Kidney tubule cell (primary cell): ENCODE measurements at regions not wholly inside any gene's neighbourhood (a gene's known extent, or its start where the extent isn't known, plus 50 kb on each side); places are given as distances from the start of the nearest gene placed in this dataset.
A peak's percentile ranks its signal among the peaks of the same experiment; 100 is the strongest.

ENCODE experiments used
- DNase-seq: peaks from one replicate; pipeline ENCODE4 v3.0.0-alpha.2; 2018; ENCODE audit warnings: low spot score

DNA sequence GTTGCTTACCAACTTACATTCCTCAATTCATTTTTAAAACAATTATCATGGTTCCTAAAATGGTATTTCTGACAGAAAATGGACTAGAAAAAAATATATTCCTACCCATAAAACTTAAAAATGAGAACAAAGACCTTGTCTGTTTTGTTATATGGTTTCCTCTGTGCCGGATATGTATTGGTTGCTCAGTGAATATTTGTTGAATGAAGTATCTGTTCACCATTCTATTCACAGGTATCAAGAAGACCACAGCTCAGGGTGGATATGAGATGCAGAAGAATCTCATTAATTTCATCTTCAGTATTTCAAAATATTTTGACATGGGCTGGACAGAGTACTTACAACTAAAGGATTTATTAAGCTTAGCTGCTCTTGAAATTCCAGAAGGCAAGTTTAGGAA is 58.1 kb downstream of the TUSC7 start:
- no peak for DNase-seq

DNA sequence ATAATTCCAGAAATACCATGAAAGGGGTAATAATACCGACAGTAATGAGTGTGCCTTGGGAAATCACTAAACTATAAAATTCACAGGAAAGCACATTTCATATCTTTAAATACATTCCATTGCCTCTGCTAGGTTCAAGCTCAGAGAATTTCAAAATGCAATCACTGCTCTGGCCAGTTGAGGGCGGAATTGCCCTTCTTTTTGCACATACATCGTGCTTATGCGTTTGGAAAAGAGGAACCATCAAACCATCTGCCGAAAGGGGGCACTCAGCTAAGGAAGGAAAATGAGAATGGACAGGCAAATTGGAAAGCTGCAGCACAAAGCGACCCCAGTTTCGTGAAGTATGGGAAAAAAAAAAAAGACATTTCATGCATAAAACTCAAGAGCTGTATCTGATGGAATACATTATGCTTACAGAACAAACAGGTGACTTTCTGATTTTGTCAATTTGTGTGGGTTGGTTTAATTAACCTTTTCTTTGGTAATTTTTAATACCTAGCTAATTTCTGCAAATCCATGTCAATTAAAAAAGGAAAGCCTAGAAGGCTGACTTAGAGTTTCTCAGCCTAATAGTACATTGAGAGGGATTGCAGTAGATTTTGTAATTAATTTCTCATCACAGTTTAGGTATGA is 61.4 kb downstream of the TUSC7 start:
- DNase-seq: peak; percentile 76

DNA sequence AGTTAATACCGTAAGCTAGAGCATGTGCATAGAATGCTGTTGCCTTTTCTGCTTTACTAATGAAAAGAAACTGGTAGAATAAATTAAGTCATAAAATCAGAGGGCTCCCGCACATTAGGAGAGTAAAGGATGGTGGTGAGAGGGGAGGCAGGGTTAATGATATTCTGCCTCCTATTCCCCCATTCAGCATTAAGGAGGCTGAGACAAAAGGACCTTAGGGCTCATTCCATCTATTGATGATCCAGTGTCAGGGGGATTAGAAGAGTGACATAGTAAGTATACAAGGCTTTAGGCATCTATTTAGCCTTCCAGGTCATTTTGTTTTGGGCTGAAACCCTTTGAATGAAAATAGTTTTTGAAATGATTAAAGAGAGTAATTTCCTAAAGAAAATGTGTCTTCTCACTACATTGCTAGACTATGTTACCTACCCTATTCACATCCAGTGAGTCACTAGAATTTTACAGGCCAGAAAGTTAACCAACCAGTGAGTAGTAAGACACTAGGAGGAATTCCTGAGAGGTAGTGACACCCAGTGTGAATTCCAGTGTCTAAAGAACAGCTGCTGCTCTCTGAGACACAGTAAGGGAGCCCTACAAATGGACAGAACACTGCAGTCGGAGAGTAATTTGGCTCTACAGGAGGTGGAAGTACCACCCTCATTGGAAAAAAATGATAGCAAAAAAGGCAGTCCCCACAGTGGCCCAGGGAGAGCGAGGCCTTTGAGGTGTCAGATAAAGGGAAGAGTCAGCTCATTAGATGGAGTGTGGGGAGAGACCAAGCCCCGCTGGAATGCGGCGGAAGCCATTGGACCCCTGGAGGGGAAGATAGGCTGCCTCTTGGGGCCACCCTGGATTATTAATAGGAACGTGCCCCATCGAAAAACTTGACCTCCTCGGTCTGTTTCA is 67.6 kb downstream of the TUSC7 start:
- peak; percentile 65 for DNase-seq

DNA sequence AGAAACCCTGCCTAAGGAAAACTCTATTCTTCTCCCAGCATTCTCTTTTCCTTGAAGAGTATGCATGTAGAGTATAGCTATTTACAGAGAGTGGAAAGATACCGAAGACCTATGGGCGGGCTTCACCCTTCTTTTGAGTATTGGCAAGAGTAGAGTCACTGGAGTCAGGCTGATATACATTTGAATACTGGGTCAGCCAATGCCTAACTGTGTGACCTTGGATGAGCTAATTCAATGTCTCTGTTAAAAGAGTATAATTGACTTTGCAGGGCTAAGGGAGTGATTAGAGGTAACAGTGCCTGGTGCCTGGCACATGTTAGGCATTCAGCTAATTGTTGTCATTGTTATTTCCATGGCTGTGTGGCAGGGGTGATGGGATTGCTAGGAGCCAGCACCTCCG is 75.6 kb downstream of the TUSC7 start:
- no peak for DNase-seq

DNA sequence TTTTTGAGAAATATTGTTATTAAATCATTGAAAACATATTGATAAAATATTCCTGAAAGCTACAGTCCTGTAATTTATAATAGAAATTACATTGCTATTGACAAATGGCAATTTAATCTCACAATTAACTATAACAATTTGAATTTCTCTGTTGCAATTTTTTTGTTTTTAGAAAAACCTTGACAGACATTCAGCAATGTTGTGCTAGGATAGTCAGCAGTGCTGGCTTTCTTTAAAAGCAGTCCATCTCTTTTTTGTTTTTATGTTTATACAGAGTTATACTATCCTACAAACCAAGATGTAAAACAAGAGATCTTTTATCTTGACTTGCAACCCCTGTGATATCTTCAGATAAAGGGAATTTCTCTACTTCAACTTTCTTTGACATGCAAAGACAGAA is 93.1 kb downstream of the TUSC7 start:
- DNase-seq: no peak

DNA sequence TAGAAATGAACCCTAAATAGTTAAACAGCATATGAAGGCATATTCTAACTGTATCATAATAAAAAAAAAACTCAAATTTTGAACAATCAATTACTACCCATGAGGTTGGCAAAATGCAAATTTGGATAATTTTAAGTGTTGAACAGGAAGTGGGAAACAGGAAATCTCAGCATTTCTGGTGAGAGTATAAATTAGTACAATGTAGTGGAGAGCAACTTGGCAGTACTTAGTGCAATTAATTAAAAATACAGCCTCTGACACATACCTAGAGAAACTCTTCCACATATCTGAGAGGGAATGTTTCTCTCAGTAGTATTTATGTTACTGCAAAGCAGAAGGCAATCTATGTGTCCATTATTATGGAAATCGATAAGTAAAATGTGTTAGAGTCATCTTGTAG is 96.8 kb downstream of the TUSC7 start:
- DNase-seq: no peak

DNA sequence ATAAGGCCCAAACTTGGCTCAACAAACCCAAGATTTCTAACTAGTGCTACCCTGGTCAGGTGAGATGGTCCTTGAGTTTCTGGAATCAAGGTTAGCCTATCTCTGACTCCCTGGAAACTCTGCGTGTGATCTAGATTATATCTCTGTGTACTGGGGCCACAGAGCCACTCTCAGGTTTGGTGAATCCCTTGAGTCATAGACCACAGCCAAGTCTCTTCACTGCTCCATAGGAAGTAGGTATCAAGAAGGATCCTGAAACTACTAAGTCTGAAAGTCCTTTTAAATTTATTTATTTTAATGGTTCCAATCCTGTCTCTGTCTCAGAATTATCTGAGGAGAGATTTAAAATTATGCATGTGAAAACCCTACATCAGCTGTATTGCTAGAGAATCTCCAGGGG is 99.1 kb downstream of the TUSC7 start:
- no peak for DNase-seq

DNA sequence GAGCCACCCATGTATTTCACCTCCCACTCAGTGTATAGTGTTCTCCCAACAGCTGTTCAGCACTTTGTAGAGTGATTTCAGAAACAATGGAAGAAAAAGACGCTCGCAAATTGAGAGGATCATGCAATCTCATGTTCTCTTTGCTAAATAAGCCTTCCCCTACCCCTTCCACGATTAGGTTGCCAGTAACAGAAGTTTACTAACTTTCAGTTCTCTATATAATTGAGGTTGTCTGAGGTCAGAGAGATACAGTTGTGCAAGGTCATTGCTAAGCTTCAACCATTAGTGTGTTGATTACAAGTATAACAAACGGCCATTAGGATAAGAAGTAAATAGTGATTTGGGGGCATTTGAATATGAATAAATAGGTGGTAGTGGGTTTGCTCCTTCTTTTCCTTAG is 99.6 kb downstream of the TUSC7 start:
- DNase-seq: no peak

DNA sequence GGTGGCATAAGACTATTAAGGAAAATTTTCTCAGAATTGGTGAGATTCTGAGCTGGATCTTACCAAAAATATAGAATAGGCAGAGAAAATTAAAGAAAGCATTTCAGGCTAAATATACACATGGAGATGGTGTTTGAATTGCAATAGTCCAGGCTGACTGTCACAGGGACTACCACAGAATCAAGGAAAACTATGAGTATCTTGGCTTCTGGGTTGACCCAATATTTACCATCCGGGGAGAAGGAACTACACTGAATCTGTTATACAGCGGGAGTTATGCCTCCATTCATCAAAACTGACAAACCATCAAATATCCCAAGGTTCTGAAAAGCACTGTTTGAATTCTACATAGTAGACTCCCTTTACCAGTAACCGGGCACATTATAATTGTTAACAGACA is 102.2 kb downstream of the TUSC7 start:
- no peak for DNase-seq

DNA sequence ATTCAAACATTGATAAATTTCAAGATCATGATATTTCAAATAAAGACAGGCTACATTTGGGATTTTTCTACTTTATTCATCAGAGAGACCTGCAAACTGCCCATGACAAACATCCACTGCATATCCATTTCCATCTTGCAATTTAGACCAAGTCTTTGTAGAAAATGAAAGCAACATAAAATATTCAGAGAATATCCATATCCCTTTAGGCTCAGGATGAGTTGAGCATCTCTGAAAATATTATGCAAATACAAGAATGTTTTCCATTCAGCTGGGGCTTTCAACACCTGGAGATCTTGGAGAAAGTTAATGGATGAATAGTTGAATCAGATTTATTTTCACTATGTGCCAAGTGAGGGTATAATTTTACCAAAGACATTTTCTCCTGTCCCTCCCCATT is 103.4 kb downstream of the TUSC7 start:
- no peak for DNase-seq

DNA sequence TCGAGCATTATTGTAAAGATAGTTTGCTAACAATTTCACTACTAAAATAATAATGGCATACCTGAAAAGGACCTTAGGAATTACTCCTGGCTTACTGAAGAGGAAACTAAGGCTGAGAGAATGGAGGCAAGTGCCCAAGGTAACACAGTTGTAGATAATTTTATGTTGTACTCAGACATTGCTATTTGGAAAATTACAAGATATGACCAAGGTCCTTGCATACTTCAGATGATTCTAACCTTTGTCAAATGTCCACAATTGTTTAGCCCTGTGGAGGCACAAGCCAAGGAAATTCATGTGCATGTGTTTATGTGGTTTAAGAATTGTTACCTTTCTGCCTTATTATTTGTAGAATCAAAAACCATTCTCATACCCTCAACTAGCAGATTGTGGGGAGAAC is 105.7 kb downstream of the TUSC7 start:
- DNase-seq: no peak

DNA sequence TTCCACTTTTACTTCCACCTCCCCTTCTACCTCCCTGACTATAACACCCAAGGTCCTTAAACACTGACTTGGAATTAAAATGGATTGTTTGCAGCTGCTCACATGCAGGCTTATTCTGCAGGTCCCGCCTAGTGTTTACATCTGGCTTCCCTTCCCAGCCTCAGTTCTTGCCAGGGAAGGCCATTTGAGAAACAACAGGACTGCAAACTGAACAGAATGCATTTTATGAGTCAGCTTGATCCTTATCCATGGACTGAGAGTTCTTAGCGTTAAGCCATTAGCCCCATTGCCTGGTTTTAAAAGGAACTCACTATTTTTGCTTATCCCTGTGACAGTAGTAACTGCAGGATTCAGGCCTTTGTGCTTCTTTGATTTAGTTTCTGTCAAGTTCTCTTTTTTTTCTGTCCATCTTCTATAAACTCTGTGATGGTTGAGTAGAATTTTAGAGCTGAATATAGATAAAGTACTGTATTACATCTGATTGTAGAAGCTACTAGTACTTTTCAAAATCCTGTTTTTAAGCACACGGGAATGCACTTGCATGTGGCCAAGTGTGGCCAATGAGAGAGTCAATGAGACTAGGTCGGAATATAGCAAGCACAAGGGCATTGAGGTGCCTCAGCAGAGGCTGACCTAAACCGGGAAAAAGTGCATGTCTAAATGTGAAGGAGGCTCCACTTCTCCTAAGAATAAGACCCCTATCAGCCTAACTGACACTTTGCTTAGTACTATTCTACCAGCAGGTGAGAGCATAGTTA is 106.4 kb downstream of the TUSC7 start:
- no peak for DNase-seq

DNA sequence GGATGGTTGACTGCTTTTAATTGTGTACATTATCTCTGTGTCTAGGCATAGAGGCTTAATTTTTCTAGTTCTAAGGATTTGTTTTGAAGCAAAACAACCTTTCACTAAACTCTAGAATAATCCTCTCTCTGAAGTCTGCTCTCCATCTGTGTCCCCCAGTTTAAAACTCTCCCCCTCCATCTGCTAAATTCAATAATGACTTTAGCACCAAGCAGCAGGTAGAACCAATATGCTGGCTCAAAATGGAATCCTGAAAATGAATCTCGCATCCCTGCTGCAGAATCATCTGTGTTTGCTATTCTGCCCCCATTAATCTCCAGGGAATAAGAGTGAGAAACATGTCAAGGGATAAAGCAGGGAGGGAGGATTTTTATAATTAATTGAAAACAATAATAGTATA is 111.8 kb downstream of the TUSC7 start:
- no peak for DNase-seq

DNA sequence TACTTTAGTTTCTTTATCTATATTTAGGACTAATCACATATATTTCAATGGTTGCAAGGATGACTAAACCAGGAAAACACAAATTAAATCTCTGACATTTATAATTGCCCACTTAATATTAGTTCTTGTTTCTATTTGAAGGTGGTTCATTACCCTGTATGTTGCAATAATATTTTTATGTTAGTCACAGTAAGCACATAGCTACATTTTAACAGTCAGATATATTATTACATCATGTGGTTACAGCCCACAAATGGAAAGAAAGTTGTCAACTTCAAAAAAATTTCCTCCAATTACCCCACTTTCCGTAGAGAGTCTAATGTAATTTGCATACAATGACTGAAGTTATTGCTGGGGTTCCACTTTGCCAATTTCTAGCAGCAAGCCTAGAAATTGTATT is 114.6 kb downstream of the TUSC7 start:
- no peak for DNase-seq

DNA sequence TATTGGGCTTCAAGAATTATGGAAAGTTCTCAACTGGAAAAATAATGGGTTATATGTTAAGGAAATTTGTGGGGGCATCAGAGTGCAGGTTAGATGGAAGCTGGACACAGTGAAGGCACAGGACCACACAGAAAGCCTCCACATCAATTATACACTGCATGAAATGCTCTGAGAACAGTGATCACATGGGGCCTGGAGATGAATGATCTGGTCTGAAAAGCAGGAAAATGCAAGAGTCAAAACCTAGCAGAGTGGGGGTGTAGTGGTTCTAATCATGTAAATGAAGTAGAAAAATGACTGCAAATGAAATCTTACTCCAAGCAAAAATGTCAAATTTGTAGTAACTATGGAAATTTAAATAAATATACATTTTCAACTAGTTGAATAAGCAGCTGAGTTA is 123.6 kb downstream of the TUSC7 start:
- no peak for DNase-seq

DNA sequence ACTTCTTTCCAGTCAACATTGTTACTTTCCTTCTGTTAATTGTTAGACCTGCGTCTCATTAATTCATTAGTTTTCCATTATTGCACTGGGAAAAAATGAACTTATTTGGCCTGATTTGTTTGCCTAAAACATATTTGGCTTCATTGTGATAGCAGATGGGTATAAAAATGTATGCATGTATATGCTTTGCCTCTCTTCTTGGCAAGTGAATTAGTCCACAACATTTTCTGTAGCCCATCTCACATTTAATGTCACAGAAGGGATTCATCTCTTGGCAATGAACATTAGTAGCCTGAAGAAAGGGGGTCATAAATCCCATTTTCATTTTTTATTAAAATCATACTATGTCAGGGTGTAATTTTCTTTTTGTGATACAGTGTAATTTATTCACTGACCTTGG is 125.2 kb downstream of the TUSC7 start:
- no peak for DNase-seq

DNA sequence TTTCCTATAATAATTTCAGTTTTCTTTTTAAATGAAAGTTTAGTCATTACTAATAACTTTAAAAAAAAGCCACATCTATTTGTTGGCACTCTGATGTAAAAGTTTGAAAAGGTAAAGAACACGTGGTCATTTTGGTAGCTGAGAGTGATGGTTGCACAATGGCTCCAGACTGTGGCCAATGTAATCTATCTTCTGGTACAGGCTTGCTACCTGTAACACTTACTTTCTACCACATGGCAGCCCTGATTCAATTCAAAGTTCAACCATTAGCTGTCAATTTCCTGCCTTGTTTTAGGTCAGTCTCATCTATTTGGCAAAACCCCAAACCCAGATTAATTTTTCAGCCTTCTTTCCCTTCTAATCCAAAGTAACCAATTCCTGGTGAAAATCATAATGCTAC is 126.1 kb downstream of the TUSC7 start:
- DNase-seq: peak; percentile 39

DNA sequence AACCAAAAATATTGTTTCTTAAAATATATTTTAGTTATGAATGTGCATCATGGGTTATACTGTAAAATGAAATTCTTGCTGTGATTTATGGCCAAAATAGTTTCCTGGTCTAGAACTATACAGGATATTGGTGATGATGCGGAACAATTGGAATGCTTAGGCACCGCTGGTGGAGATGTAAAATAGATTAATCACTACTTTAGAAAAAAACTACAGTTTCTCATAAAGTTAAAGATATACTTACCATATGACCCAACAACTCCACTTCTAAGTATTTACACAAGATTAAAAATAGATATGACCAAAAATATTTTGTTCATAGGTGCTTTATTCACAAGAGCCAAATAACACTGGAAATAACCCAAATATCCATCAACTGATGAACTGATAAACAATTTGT is 126.7 kb downstream of the TUSC7 start:
- peak; percentile 58 for DNase-seq

DNA sequence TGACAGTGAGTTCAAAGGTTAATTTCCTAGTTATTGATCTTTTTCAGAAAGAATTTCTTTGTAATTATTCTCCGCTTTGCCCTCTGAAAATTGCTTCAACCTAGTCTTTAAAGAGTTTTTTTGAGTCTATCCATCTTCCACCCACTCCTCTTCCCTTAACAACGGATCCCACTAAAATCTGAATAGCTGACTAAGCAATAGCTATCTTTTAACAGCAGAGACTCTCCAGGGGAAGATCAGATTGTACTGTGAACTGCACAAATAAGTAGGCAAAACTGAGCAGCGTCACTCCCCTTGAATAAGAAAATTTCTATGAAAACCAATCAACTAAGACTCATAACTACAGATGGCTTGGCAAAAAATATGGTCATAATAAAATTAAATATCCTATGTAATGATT is 127.9 kb downstream of the TUSC7 start:
- DNase-seq: no peak

DNA sequence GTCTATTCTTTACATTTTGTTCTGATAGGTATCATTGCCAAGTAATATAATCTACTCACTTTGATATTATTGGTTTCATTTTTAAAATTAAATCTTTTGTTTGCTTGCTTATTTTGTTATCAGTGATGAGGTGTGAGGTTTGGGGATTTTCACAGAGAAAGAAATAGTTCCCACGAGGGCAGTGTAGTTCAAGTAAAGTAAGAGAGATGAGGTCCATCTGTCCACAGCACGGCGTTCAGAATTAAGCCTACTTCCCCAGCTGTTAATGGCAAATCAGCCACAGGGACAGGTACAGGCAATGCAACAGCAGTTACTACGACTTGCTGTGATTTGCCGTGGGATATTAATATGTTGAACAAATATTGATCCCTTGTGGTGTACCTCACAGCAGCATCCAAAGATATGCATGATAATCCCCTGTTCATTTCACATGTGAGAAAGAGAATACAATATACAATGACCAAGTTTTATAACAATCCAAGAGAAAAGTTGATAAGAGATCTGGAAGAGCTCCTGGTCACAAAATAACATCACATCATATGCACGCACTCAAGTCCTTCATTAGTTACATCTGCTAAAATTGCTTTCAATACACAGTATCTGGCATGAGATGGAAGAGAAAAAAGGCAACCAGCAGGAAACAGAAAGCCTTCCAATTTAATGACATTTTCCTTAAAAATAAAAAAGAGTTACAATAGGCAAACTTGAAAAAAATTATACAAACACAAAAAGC is 131.6 kb downstream of the TUSC7 start:
- DNase-seq: no peak

DNA sequence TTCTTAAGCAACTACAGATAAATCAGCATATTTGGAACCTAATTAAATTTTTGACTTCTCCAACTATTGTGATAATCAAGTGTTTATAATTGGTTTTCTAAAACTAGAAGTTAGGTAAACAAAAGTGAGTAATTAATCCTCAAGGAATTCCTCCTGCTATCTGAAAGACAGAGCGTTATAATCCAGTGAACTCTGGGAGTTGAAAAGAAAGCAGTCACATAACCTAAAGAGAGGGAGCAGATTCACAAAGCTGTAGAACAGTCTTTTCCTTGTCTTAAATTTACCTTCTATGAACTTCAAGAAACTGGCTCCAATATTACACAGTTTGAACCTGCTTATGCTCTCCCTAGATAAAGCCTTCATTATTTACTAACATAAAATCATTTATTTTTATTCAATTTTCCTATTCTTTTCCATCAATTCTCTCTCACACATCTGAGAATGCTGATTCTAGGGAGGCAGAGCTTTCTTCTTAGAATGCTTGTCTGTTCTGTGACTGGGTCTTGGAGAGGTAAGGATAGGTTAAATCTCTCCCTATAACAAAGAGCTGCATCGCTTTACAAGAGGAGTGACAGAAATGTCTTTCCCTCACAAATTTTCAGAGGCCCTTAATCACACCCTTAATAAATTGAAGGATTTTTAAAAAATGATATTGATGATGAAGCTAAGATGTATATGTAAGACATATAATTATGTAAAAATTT is 132.8 kb downstream of the TUSC7 start:
- DNase-seq: no peak
